Panc1 (cell line): ENCODE measurements at regions not wholly inside any gene's neighbourhood (a gene's known extent, or its start where the extent isn't known, plus 50 kb on each side); places are given as distances from the start of the nearest gene placed in this dataset.

Experiments
- ATAC-seq: fragments of 200-7000 bp; cut with Tn5 transposase; 2 replicates; pipeline ENCODE4 v1.9.1; 2020; ENCODE audit warnings: mild to moderate bottlenecking, moderate library complexity
- BruUV-seq: library from RNA; stranded (reverse); fragments of 400-500 nt; replicated peaks from 2 replicates; lab custom pipeline; 2021; lab: Mats Ljungman, UMichigan
- CTCF ChIA-PET: fragments of 300-600 bp; sonication (Branson Sonifier 250); formaldehyde crosslinking; loops from one replicate; lab custom pipeline; 2022; ENCODE audit warnings: antibody characterized with exemption; lab: Charles Lee
- POLR2A ChIA-PET: fragments of 300-600 bp; sonication (Branson Sonifier 250); formaldehyde crosslinking; loops from one replicate; lab custom pipeline; 2022; ENCODE audit warnings: antibody characterized with exemption; lab: Charles Lee
- DNase-seq: peaks from one replicate; pipeline ENCODE4 v3.0.0-alpha.2; 2010; ENCODE audit warnings: low read depth, low spot score
- H3K27ac ChIP-seq: 2 replicates; pipeline ENCODE4 v1.5.1; 2011; ENCODE audit warnings: mild to moderate bottlenecking, low read length, inconsistent platforms
- H3K27me3 ChIP-seq: fragments of 200-500 bp; sonication (Bioruptor generic); 2 replicates; pipeline ENCODE4 v1.6.0; 2014; ENCODE audit warnings: low read length, inconsistent platforms; ENCODE audit not compliant: control insufficient read depth, insufficient read depth
- H3K36me3 ChIP-seq: fragments of 200-500 bp; sonication (Bioruptor generic); 2 replicates; pipeline ENCODE4 v1.5.1; 2014; ENCODE audit warnings: inconsistent platforms, mild to moderate bottlenecking, low read length, moderate library complexity; ENCODE audit not compliant: control insufficient read depth, insufficient read depth
- H3K4me1 ChIP-seq: 2 replicates; pipeline ENCODE4 v1.5.1; 2011; ENCODE audit warnings: inconsistent platforms, mild to moderate bottlenecking, low read length, moderate library complexity; ENCODE audit not compliant: control insufficient read depth, insufficient read depth
- H3K4me3 ChIP-seq, 2 experiments: 2 replicates each; pipeline ENCODE4 v1.5.1; 2011 to 2012; ENCODE audit warnings: low read depth in 2 of 2, low read length in 2 of 2, mild to moderate bottlenecking in 2 of 2, inconsistent platforms in 1 of 2, moderate library complexity in 1 of 2
- H3K9me3 ChIP-seq: fragments of 200-500 bp; sonication (Bioruptor generic); 2 replicates; pipeline ENCODE4 v1.5.1; 2014; ENCODE audit warnings: low read depth, mild to moderate bottlenecking, inconsistent platforms, low read length, moderate library complexity; ENCODE audit not compliant: control insufficient read depth, insufficient read depth
- CTCF ChIP-seq: fragments of 450-650 bp; IDR thresholded peaks from 2 replicates; pipeline ENCODE4 v1.5.1; 2017; ENCODE audit warnings: mild to moderate bottlenecking
- POLR2AphosphoS5 ChIP-seq: IDR thresholded peaks from 2 replicates; pipeline ENCODE4 v1.6.1; 2012; ENCODE audit warnings: mild to moderate bottlenecking, low read depth, low read length, moderate library complexity
- REST ChIP-seq, 2 experiments: IDR thresholded peaks; 2 replicates each; pipeline ENCODE4 v1.6.1; 2011 to 2012; ENCODE audit warnings: low read depth in 2 of 2, control low read depth in 1 of 2, low read length in 1 of 2, mild to moderate bottlenecking in 1 of 2, moderate library complexity in 1 of 2; ENCODE audit not compliant: insufficient read depth in 1 of 2
- SIN3A ChIP-seq: IDR thresholded peaks from 2 replicates; pipeline ENCODE4 v1.6.1; 2012; ENCODE audit warnings: low read depth, mild to moderate bottlenecking, low read length, moderate library complexity, borderline replicate concordance; ENCODE audit not compliant: insufficient read depth
- TCF7L2 ChIP-seq: IDR thresholded peaks from 2 replicates; pipeline ENCODE4 v1.6.1; 2011; ENCODE audit warnings: mild to moderate bottlenecking, low read depth, low read length, inconsistent platforms
- in situ Hi-C: cut with HindIII; loops from 2 replicates; pipeline ENCODE4 v1.10.0; 2016; ENCODE audit warnings: low sequenced_read_pairs, low pct_unique_long_range_greater_than_20kb
- intact Hi-C: fragments of 100-400 bp; cut with micrococcal nuclease; formaldehyde crosslinking; loops from one replicate; pipeline ENCODE4 v1.10.0; 2022; ENCODE audit not compliant: unreplicated experiment

- intact Hi-C loops (no loop called here), in situ Hi-C loops (no loop called here)
- no TSS peak for BruUV-seq
- ATAC-seq (no peak), DNase-seq (no peak)
- Histone ChIP-seq H3K27me3 (peaks cover 9% of the 10 kb centered on the region), H3K36me3 (no peaks in the 10 kb centered on the region), H3K4me3 (no peak overlapping the region), H3K4me1 (no peaks in the 10 kb centered on the region), H3K9me3 (no peaks in the 10 kb centered on the region), H3K27ac (no peak overlapping the region)
- TF ChIP-seq POLR2AphosphoS5 = no peak
- TF ChIP-seq CTCF = no peak
- no peak for TF ChIP-seq SIN3A
- no peak for TF ChIP-seq REST (IDR thresholded peaks at IDR 0.05; ENCODE audit: insufficient read depth in 1 of 2, low read depth in 2 of 2, low read length in 1 of 2)
- TF ChIP-seq TCF7L2 = no peak
- POLR2A ChIA-PET = no interaction called here
- CTCF ChIA-PET = no interaction called here
Observed at GRCh38 chr12:107560899-107561285, 124.7 kb upstream of the PWP1 start.

GRCh38 chr12:107564946-107565345, 120.7 kb upstream of the PWP1 start:
- Histone ChIP-seq H3K36me3 (no peaks in the 10 kb centered on the region), H3K9me3 (no peaks in the 10 kb centered on the region), H3K4me3 (no peak overlapping the region), H3K27me3 (peaks cover 9% of the 10 kb centered on the region), H3K27ac (no peak overlapping the region), H3K4me1 (no peaks in the 10 kb centered on the region)
- in situ Hi-C loops = no loop called here
- intact Hi-C loops = no loop called here
- no TSS peak for BruUV-seq
- ATAC-seq = no peak
- no peak for TF ChIP-seq POLR2AphosphoS5
- TF ChIP-seq SIN3A = no peak
- no peak for TF ChIP-seq TCF7L2
- peak; percentile 18; the same call in 1 of the 2 replicates for TF ChIP-seq CTCF
- no peak for TF ChIP-seq REST (IDR thresholded peaks at IDR 0.05; ENCODE audit: insufficient read depth in 1 of 2, low read depth in 2 of 2, low read length in 1 of 2)
- DNase-seq = no peak
- POLR2A ChIA-PET = no interaction called here
- CTCF ChIA-PET = no interaction called here
